HG02885 (cell line): ENCODE measurements at regions not wholly inside any gene's neighbourhood (a gene's known extent, or its start where the extent isn't known, plus 50 kb on each side); places are given as distances from the start of the nearest gene placed in this dataset.
"Not testable (repeated sequence)": the region's sequence is repeated elsewhere in the genome, so short reads cannot be mapped to it uniquely, and the experiment has no call there.

ENCODE experiments used
- ATAC-seq: cut with Tn5 transposase; IDR thresholded peaks from one replicate; pipeline ENCODE4 v1.9.1; 2021; ENCODE audit warnings: mild to moderate bottlenecking; ENCODE audit not compliant: unreplicated experiment, poor library complexity

DNA sequence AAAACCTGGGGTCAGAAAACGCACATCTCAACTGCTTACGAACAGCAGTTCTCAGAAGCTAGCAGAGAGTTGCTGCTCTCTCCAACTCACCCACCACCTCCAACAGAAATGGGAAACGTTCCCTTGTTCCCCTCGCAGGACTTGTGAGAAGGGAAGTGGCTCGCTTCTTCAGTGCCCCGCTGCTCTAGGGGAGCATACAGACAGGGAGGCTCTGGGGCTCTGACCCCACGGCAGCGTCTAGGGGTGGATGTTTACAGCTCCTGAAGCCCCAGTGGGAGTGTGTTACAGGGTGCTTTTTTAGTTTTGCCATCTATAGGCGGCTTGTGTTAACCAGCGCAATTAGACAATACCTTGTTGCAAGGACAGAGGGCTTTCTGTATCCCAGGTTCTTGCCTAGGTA lies 267.7 kb upstream of the ACTBL2 start:
- ATAC-seq: no peak

- no peak for ATAC-seq
Observed at GRCh38 chr5:57749396-57749795, 266.8 kb upstream of the ACTBL2 start.

- ATAC-seq: no peak
Observed at GRCh38 chr5:57745700-57746651, 263.4 kb upstream of the ACTBL2 start.

DNA sequence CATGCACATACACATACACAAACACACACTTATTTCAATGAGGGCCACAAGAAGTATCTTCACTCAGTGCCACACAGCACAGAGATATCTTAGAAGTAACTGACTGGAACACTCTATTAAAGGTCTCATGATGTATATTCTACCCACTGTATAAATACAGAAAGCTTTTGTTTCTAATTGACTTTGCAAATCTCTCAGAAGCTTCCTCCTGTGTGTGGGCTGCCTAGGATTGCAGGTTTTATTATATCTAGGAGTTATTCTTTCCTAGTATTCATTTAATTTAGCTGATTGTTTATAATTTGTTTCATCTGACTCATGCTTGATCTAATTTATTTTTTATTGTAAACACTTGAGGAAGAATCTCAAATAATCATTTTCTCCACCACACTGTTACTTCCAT lies 262.4 kb upstream of the ACTBL2 start:
- ATAC-seq: no peak

GRCh38 chr5:57741336-57741735 lies 258.7 kb upstream of the ACTBL2 start:
- ATAC-seq: no peak

DNA sequence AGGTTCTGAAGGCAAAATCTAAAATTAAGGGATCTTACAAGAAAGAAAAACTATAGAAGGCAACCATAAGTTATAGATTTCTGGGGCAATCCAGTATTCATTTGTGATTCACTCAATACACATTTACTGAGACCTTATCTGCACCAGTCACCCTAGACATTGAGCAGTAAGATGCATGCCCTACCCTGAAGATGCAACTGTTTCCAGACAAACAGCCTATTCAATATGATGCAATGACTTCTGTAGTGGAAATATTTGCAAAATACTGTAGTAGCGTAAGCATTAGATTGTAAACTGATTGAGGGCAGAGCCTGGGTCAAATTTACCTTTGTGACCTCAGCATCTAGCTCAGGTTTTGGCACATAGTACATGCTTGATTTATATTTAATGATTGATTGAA lies 256.2 kb upstream of the ACTBL2 start:
- ATAC-seq: no peak

DNA sequence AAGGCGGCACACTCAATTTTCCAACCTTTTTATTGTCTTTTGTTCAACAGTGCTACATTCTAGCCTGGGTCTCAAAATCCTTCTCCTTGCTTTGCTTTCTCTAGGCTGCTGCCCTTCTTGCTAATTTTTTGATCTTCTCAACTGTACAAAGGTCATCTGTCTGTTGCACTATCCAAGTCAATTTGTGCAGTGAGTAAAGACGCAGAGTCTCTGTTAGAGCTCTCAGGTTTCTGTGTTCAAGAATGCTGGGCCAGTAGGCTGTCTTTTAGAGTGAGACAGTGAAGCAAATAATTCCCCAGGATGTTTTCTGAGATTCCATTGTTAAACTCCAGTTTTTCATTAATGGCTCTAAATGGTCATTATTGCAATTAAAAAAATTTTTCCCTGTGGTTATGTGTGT lies 255.7 kb upstream of the ACTBL2 start:
- ATAC-seq: no peak

- ATAC-seq: no peak
Observed at GRCh38 chr5:57736716-57737115, 254.1 kb upstream of the ACTBL2 start.

DNA sequence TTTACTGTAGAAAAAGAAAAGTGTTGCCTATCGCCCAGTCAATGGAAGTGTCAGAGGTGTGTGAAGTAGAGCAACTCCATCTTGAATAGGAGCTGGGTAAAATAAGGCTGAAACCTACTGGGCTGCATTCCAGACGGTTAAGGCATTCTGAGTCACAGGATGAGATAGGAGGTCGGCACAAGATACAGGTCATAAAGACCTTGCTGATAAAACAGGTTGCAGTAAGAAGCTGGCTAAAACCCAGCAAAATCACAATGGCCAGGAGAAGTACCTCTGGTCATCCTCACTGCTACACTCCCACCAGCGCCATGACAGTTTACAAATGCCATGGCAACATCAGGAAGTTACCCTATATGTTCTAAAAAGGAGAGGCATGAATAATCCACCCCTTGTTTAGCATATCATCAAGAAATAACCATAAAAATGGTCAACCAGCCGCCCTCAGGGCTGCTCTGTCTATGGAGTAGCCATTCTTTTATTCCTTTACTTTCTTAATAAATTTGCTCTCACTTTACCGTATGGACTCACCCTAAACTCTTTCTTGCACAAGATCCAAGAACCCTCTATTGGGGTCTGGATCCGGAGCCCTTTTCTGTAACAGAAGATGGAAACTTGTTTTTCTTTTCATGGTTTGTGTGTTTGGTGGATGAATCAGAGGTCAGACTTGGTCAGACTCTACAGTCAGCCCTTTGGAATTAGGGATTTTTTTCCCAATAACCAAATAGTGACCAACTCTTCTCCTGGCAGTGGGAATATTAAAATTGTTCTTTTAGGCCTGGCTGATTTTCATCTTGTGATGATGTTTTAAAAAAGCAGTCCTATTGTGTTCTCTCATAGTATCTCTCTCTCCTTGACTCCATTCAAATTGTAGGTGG lies 252.9 kb upstream of the ACTBL2 start:
- not testable (repeated sequence) for ATAC-seq

GRCh38 chr5:57734296-57734695 lies 251.7 kb upstream of the ACTBL2 start:
- no peak for ATAC-seq

DNA sequence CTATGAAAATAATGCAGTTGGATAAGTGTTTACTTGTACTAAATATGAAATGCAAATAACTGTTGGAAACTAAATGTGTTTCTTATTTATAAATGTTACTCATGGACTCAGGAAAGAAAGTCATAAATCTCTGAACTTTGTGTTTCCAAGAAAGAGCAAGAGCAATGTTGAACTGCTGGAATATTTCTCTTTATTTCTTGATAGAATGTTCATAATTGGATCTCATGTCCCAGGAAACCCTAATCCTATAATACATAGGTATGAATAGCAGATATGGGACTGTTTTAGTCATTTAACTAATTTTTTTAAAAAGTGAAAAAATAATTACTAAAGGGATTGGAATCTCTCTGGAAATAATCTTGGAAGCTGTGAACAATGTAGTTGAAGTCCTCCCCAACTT lies 245.0 kb upstream of the ACTBL2 start:
- no peak for ATAC-seq

DNA sequence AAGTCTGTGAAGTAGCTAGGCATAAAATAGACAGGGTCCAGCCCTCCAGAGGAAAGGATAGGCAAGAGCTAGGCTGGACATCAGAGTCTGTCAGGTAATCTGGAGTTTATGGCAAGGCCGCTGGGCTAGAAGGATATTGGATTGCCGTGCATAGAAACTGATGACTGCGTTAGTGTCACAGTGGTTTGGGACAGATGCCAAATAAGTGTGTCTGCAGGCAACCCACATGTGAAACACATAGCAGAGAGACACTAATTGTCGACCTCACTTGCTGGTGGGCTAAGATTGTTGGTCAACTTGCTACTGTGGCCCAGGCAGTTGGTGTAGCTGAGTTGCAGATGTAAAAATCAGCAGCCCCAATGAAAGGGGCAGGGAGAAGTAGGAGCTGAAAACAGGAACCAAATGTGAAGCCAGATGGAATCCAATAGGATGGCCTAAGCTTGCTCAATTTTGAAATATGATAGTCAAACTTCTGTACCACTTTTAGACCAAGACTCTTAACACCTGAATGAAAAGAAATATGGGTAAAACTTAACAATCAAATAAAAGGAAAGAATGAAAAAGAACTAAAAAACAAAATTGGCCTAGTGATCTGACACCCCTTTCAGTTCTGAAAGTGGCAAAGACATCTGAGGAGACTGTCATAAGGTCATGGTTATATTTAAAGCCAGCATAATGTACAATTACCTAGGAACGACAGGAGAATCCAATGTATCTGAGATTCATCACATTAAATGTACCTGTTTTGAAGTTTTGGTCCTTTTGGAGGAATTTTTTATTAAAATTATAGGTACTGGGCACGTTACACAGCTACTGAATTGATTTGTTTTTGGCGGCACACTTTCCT lies 243.3 kb upstream of the ACTBL2 start:
- no peak for ATAC-seq

- no peak for ATAC-seq
Observed at GRCh38 chr5:57724836-57725235, 242.2 kb upstream of the ACTBL2 start.

GRCh38 chr5:57721226-57721625 lies 238.6 kb upstream of the ACTBL2 start:
- no peak for ATAC-seq

GRCh38 chr5:57720656-57721055 lies 238.0 kb upstream of the ACTBL2 start:
- ATAC-seq: no peak

DNA sequence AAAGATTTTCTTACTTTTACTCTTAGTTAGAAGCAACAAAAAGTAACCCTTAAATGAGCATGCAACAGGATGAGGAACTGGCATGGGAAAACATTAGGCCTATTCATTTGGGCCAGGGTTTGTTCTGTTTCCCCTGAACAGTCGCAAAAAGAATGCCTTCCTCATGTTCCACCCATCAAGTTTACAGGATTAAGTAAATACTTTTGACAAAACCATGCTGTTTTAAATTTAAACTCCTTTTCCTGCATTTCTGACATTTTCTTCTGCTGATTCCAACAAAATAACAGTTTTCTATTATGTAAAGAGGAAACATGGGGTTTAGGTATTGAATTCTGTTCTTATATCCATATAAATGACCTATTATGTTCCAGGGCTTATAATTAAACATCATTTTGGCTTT lies 236.6 kb upstream of the ACTBL2 start:
- no peak for ATAC-seq

DNA sequence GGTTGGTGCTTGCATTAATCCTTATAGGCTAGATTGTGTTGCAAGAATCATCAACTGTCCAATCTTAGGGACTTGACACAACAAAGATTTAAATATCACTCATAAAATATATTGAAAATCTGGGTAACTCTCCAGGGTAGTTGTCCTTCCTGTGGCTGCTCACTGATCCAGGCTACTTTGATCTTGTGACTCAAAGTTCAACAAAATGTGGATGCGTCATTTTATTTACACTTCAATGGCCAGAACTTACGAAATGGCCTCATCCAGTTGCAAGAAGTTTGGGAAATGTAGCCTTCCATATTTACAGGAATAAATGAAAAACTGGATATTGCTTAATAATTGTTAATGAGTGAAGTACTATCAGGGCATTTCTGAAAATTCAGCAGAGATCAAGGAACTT lies 235.5 kb upstream of the ACTBL2 start:
- ATAC-seq: no peak

DNA sequence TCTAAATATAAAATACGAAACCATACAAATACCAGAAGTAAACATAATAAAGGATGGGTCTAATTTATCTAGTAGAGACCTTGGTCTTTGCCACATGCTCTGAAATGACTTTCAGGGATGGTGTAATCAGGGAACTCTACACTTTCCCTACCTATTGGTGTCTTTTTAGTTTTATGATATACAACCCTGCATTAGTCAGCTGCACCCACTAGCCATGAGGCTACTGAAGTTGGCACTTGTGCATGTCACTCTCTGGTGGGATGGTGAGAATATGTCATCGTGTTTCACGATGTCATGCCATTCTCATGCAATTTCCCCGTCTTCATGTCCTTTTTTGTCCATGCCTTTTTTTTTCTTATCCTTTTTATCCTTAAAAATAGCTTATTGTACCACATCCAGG lies 234.9 kb upstream of the ACTBL2 start:
- ATAC-seq: no peak

DNA sequence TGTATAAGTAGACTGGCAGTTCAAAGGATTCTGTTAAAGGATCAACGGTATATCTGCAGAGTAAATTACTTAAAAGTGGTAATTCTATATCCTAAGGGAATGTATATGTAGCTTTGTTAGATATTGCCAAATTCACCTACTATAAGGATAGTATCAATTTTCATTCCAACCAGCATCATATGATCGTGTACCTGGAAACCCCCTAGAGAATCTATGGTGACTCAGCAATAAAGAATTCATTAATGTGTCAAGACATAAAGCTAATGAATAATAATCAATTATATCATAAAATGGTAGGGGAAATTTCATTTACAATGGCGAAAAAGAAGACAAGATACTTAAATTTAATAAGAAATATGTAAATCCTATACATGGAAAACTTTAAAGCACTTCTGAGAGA lies 234.1 kb upstream of the ACTBL2 start:
- ATAC-seq: no peak

DNA sequence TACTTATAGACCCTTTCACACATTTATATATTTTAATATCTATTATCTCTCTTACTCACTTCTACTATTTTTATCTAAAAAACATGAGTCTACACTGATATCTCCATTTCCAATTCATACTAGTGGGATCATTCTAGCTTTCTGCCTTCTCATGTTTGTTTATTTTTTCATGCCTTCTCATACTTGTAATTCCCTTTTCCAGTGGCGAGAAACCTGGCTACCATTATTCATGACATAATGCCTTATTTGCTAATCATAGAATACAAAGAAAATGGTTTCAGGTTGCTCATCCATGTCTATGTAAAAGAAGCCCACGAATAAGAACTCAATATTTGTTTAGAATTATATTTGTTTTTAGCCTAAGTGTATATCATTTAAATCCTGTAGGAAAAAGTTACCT lies 232.7 kb upstream of the ACTBL2 start:
- no peak for ATAC-seq
